Neural cell (in vitro differentiated cells): ENCODE measurements at regions not wholly inside any gene's neighbourhood (a gene's known extent, or its start where the extent isn't known, plus 50 kb on each side); places are given as distances from the start of the nearest gene placed in this dataset.

Experiments used
- H2AFZ ChIP-seq: fragments of 200-600, 300-800 bp; sonication (generic), shearing (Covaris generic); 2 replicates; pipeline ENCODE4 v1.6.0; 2014; ENCODE audit warnings: low read depth, mild to moderate bottlenecking, antibody characterized with exemption, low read length, moderate library complexity
- H3F3A ChIP-seq: fragments of 200-600 bp; shearing (Covaris generic); 2 replicates; pipeline ENCODE4 v1.6.1; 2016; ENCODE audit warnings: mild to moderate bottlenecking, moderate library complexity, mixed read lengths, antibody characterized with exemption, low read length; ENCODE audit not compliant: insufficient read depth, poor library complexity, severe bottlenecking
- H3K27ac ChIP-seq: fragments of 200-600, 300-800 bp; sonication (generic), shearing (Covaris generic); 2 replicates; pipeline ENCODE4 v1.5.1; 2014; ENCODE audit warnings: mild to moderate bottlenecking, low read length, moderate library complexity
- H3K27me3 ChIP-seq: fragments of 300-800, 200-600 bp; sonication (generic), shearing (Covaris generic); 2 replicates; pipeline ENCODE4 v1.6.0; 2014; ENCODE audit warnings: mild to moderate bottlenecking, low read depth, low read length, moderate library complexity; ENCODE audit not compliant: insufficient read depth
- H3K36me3 ChIP-seq: fragments of 300-800, 200-600 bp; sonication (generic), shearing (Covaris generic); 2 replicates; pipeline ENCODE4 v1.5.1; 2014; ENCODE audit warnings: mild to moderate bottlenecking, antibody characterized with exemption, low read length, moderate library complexity; ENCODE audit not compliant: insufficient read depth
- H3K4me2 ChIP-seq: fragments of 300-800, 200-600 bp; sonication (generic), shearing (Covaris generic); 2 replicates; pipeline ENCODE4 v1.6.0; 2014; ENCODE audit warnings: mild to moderate bottlenecking, low read length
- H3K4me3 ChIP-seq: fragments of 300-800, 200-600 bp; sonication (generic), shearing (Covaris generic); 2 replicates; pipeline ENCODE4 v1.5.1; 2014; ENCODE audit warnings: mild to moderate bottlenecking, low read length, moderate library complexity
- H3K79me2 ChIP-seq: fragments of 200-600 bp; shearing (Covaris generic); replicated peaks from 2 replicates; pipeline ENCODE4 v1.6.0; 2014; ENCODE audit warnings: mild to moderate bottlenecking, low read length, moderate library complexity; ENCODE audit not compliant: insufficient read depth
- H3K9ac ChIP-seq: fragments of 300-800, 200-600 bp; sonication (generic), shearing (Covaris generic); 2 replicates; pipeline ENCODE4 v1.6.1; 2016; ENCODE audit warnings: mild to moderate bottlenecking, low read length, mixed read lengths
- H3K9me2 ChIP-seq: fragments of 200-600 bp; shearing (Covaris generic); 2 replicates; pipeline ENCODE4 v1.6.1; 2016; ENCODE audit warnings: mild to moderate bottlenecking, low read length, mixed read lengths; ENCODE audit not compliant: insufficient read depth
- H3K9me3 ChIP-seq: fragments of 200-600, 300-800 bp; sonication (generic), shearing (Covaris generic); 2 replicates; pipeline ENCODE4 v1.6.1; 2016; ENCODE audit warnings: mild to moderate bottlenecking, mixed run types, low read length, moderate library complexity, mixed read lengths
- H4K20me1 ChIP-seq: fragments of 200-600 bp; shearing (Covaris generic); 2 replicates; pipeline ENCODE4 v1.6.1; 2016; ENCODE audit warnings: mild to moderate bottlenecking, mixed run types; ENCODE audit not compliant: insufficient read depth
- EP300 ChIP-seq: fragments of 450-650 bp; conservative IDR thresholded peaks from 2 replicates; pipeline ENCODE4 v1.6.1; 2014; ENCODE audit warnings: antibody characterized with exemption, mild to moderate bottlenecking, moderate library complexity; ENCODE audit not compliant: poor library complexity, severe bottlenecking
- EZH2 ChIP-seq: fragments of 200-600, 300-800 bp; shearing (Covaris generic), sonication (generic); IDR thresholded peaks from 2 replicates; pipeline ENCODE4 v1.6.1; 2014; ENCODE audit warnings: antibody characterized with exemption, low read length, borderline replicate concordance, mild to moderate bottlenecking; ENCODE audit not compliant: insufficient read depth, poor library complexity, severe bottlenecking
- MXI1 ChIP-seq: fragments of 450-650 bp; conservative IDR thresholded peaks from 2 replicates; pipeline ENCODE4 v1.6.1; 2014; ENCODE audit warnings: antibody characterized with exemption, mild to moderate bottlenecking; ENCODE audit not compliant: poor library complexity, severe bottlenecking
- POLR2AphosphoS5 ChIP-seq: IDR thresholded peaks from 2 replicates; pipeline ENCODE4 v1.6.1; 2012
- RAD21 ChIP-seq: fragments of 450-650 bp; conservative IDR thresholded peaks from 2 replicates; pipeline ENCODE4 v1.6.1; 2014; ENCODE audit warnings: antibody characterized with exemption, mild to moderate bottlenecking, moderate library complexity
- SMC3 ChIP-seq: fragments of 450-650 bp; conservative IDR thresholded peaks from 2 replicates; pipeline ENCODE4 v1.6.1; 2014; ENCODE audit warnings: antibody characterized with exemption, mild to moderate bottlenecking, moderate library complexity; ENCODE audit not compliant: poor library complexity
- TAF1 ChIP-seq: IDR thresholded peaks from 2 replicates; pipeline ENCODE4 v1.6.1; 2012; ENCODE audit warnings: low read depth
- TF ChIP-seq, protein P1 (sequence below): fragments of 450-650 bp; IDR thresholded peaks from 2 replicates; pipeline ENCODE4 v1.5.1; 2014; ENCODE audit warnings: antibody characterized with exemption, mild to moderate bottlenecking, moderate library complexity; ENCODE audit not compliant: poor library complexity, severe bottlenecking
- TF ChIP-seq, protein P2 (sequence below): IDR thresholded peaks from 2 replicates; pipeline ENCODE4 v1.6.1; 2012; ENCODE audit warnings: borderline replicate concordance

DNA sequence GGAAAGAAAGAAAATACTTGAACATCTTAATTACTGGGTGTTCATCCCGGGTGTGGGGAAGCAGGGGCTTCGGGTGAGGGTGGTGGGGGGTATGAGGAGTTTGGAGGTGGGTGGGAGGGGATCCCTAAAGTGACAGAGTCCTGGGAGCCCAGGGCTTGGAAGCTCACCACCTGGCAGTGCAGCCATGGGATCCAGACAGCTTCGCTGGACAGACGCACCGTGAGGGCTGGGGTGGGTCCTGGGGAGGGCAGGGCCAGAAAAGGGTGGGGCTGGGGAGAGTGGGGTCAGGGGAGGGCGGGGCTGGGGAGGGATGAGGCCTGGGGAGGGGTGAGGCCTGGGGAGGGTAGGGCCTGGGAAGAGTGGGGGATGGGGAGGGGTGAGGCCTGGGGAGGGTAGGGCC lies 127.5 kb upstream of the LPCAT1 start:
- H3K9me3 ChIP-seq = no peaks in the 10 kb centered on the region
- H3K9ac ChIP-seq = no peak overlapping the region
- no peaks in the 10 kb centered on the region for H4K20me1 ChIP-seq
- no peak overlapping the region for H3K4me3 ChIP-seq
- H3K9me2 ChIP-seq = no peaks in the 10 kb centered on the region
- H3K36me3 ChIP-seq = no peaks in the 10 kb centered on the region
- H3K27ac ChIP-seq = no peak overlapping the region
- H3K27me3 ChIP-seq = peaks cover 14% of the 10 kb centered on the region
- no peak overlapping the region for H2AFZ ChIP-seq
- no peak for TF ChIP-seq MXI1
- TF ChIP-seq POLR2AphosphoS5 = no peak
- no peak for TF ChIP-seq EP300
- no peak for TF ChIP-seq EZH2
- TF ChIP-seq RAD21 = no peak
- TF ChIP-seq, protein P1, sequence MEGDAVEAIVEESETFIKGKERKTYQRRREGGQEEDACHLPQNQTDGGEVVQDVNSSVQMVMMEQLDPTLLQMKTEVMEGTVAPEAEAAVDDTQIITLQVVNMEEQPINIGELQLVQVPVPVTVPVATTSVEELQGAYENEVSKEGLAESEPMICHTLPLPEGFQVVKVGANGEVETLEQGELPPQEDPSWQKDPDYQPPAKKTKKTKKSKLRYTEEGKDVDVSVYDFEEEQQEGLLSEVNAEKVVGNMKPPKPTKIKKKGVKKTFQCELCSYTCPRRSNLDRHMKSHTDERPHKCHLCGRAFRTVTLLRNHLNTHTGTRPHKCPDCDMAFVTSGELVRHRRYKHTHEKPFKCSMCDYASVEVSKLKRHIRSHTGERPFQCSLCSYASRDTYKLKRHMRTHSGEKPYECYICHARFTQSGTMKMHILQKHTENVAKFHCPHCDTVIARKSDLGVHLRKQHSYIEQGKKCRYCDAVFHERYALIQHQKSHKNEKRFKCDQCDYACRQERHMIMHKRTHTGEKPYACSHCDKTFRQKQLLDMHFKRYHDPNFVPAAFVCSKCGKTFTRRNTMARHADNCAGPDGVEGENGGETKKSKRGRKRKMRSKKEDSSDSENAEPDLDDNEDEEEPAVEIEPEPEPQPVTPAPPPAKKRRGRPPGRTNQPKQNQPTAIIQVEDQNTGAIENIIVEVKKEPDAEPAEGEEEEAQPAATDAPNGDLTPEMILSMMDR = no peak
- TF ChIP-seq TAF1 = no peak
- TF ChIP-seq, protein P2, sequence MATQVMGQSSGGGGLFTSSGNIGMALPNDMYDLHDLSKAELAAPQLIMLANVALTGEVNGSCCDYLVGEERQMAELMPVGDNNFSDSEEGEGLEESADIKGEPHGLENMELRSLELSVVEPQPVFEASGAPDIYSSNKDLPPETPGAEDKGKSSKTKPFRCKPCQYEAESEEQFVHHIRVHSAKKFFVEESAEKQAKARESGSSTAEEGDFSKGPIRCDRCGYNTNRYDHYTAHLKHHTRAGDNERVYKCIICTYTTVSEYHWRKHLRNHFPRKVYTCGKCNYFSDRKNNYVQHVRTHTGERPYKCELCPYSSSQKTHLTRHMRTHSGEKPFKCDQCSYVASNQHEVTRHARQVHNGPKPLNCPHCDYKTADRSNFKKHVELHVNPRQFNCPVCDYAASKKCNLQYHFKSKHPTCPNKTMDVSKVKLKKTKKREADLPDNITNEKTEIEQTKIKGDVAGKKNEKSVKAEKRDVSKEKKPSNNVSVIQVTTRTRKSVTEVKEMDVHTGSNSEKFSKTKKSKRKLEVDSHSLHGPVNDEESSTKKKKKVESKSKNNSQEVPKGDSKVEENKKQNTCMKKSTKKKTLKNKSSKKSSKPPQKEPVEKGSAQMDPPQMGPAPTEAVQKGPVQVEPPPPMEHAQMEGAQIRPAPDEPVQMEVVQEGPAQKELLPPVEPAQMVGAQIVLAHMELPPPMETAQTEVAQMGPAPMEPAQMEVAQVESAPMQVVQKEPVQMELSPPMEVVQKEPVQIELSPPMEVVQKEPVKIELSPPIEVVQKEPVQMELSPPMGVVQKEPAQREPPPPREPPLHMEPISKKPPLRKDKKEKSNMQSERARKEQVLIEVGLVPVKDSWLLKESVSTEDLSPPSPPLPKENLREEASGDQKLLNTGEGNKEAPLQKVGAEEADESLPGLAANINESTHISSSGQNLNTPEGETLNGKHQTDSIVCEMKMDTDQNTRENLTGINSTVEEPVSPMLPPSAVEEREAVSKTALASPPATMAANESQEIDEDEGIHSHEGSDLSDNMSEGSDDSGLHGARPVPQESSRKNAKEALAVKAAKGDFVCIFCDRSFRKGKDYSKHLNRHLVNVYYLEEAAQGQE = no peak
- no peak for TF ChIP-seq SMC3
- H3K4me2 ChIP-seq = no peak overlapping the region
- no peaks in the 10 kb centered on the region for H3K79me2 ChIP-seq
- no peaks in the 10 kb centered on the region for H3F3A ChIP-seq

DNA sequence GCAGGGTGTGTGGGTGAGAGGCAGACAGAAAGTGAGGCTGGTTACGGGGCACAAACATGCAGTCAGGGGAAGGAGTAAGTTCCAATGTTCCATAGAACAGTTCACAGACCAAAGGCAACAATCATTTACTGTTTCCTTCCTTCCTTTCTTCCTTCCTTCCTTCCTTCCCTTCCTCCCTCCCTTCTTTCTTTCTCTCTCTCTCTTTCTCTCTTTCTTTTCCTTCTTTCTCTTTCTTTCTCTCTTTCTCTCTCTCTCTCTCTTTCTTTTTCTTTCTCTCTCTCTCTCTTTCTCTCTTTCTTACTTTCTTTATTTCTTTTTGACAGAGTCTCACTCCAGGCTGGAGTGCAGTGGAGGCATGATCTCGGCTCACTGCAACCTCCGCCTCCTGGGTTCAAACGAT lies 125.8 kb upstream of the LPCAT1 start:
- H4K20me1 ChIP-seq = no peaks in the 10 kb centered on the region
- TF ChIP-seq POLR2AphosphoS5 = no peak
- TF ChIP-seq, protein P2 = no peak
- no peak for TF ChIP-seq RAD21
- TF ChIP-seq TAF1 = no peak
- no peak for TF ChIP-seq SMC3
- H3K9me2 ChIP-seq = no peaks in the 10 kb centered on the region
- H3K36me3 ChIP-seq = no peaks in the 10 kb centered on the region
- H3K27me3 ChIP-seq = peaks cover 17% of the 10 kb centered on the region
- no peak overlapping the region for H2AFZ ChIP-seq
- H3K27ac ChIP-seq = no peak overlapping the region
- no peaks in the 10 kb centered on the region for H3F3A ChIP-seq
- H3K79me2 ChIP-seq = no peaks in the 10 kb centered on the region
- no peak overlapping the region for H3K9ac ChIP-seq
- no peak overlapping the region for H3K4me2 ChIP-seq
- no peaks in the 10 kb centered on the region for H3K9me3 ChIP-seq
- no peak overlapping the region for H3K4me3 ChIP-seq
